Body of pancreas (tissue), 4 donors: ENCODE measurements at regions not wholly inside any gene's neighbourhood (a gene's known extent, or its start where the extent isn't known, plus 50 kb on each side); places are given as distances from the start of the nearest gene placed in this dataset.

Experiments used
- ATAC-seq: fragments of 150-250 bp; one replicate; pipeline ENCODE4 v1.9.1; 2016
- DNase-seq, 4 donors: peaks; one replicate each; pipeline ENCODE4 v3.0.0-alpha.2; 2019
- H3K27ac ChIP-seq, 4 donors: fragments of 200-600 bp; sonication (generic); 1 replicate in 3 of 4; 2 replicates in 1 of 4; pipeline versions ENCODE4 v1.5.1 to v1.6.1; 2016 to 2019; ENCODE audit warnings: mild to moderate bottlenecking in 1 of 4, mixed read lengths in 1 of 4, moderate library complexity in 1 of 4
- H3K27me3 ChIP-seq, 2 donors: fragments of 200-600 bp; sonication (generic); one replicate each; pipeline ENCODE4 v1.6.0; 2016; ENCODE audit warnings: mild to moderate bottlenecking in 1 of 2
- H3K36me3 ChIP-seq, 2 donors: fragments of 200-600 bp; sonication (generic); replicated peaks in 1 of 2; 2 replicates each; pipeline ENCODE4 v1.5.1; 2016; ENCODE audit warnings: low read depth in 2 of 2; ENCODE audit not compliant: insufficient read depth in 1 of 2
- H3K4me1 ChIP-seq: fragments of 200-600 bp; sonication (generic); one replicate; pipeline ENCODE4 v1.6.0; 2016
- H3K4me3 ChIP-seq, 2 donors: fragments of 200-600 bp; sonication (generic); 1 replicate in 1 of 2; 2 replicates in 1 of 2; pipeline ENCODE4 v1.5.1; 2016 to 2019
- H3K9me3 ChIP-seq, 3 donors: fragments of 200-600 bp; sonication (generic); 1 replicate in 2 of 3; 2 replicates in 1 of 3; pipeline ENCODE4 v1.5.1; 2016
- POLR2A ChIP-seq, 3 donors: fragments of 450-650 bp; IDR thresholded peaks; one replicate each; pipeline ENCODE4 v1.6.1; 2016; ENCODE audit warnings: antibody characterized with exemption in 3 of 3, mild to moderate bottlenecking in 2 of 3
- WGBS, 2 donors: methylation state at CpG; one replicate each; pipeline ENCODE4 v1.1.5; 2017; 5-methylcytosine and 5-hydroxymethylcytosine counted together
- intact Hi-C: fragments of 100-400 bp; cut with DNase I; formaldehyde crosslinking; loops from one replicate; pipeline ENCODE4 v1.15.1; 2023
- TF ChIP-seq, protein P1 (sequence below), 7 experiments: fragments of 450-650 bp in 4 of 7; fragments of 200-600 bp in 3 of 7; sonication (generic) in 3 of 7; IDR thresholded peaks; one replicate each; pipeline ENCODE4 v1.5.1; 2016 to 2019; ENCODE audit warnings: antibody characterized with exemption in 7 of 7

DNA sequence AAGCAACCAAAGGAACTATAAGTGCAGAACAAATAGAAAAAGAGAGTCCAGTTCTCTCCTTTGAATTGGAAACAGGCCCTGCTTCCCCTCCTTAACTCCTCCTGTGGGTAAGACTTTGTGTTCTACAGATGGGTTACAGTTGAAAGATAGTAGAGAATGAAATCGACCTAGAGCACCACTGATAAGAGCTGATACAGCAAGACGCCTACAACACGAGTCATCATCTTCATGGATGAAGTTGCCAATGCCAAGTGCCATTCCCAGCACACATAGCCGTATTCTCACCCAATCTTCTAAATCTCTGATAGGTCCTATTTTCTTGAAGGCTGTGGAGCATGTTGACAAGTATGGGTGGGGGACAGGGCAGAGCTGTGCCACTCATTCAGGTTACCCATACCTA lies 99.8 kb upstream of the CAMK1G start:
- no peak for TF ChIP-seq POLR2A (IDR thresholded peaks at IDR 0.05)
- TF ChIP-seq, protein P1, sequence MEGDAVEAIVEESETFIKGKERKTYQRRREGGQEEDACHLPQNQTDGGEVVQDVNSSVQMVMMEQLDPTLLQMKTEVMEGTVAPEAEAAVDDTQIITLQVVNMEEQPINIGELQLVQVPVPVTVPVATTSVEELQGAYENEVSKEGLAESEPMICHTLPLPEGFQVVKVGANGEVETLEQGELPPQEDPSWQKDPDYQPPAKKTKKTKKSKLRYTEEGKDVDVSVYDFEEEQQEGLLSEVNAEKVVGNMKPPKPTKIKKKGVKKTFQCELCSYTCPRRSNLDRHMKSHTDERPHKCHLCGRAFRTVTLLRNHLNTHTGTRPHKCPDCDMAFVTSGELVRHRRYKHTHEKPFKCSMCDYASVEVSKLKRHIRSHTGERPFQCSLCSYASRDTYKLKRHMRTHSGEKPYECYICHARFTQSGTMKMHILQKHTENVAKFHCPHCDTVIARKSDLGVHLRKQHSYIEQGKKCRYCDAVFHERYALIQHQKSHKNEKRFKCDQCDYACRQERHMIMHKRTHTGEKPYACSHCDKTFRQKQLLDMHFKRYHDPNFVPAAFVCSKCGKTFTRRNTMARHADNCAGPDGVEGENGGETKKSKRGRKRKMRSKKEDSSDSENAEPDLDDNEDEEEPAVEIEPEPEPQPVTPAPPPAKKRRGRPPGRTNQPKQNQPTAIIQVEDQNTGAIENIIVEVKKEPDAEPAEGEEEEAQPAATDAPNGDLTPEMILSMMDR (IDR thresholded peaks at IDR 0.05): no peak
- Histone ChIP-seq H3K36me3 (no peaks in the 10 kb centered on the region), H3K4me1 (no peaks in the 10 kb centered on the region), H3K4me3 (no peak overlapping the region), H3K9me3 (no peaks in the 10 kb centered on the region), H3K27me3 (no peaks in the 10 kb centered on the region), H3K27ac (no peak overlapping the region)
- no peak for DNase-seq
- ATAC-seq: no peak
- 62% methylated on average over 4 of the region's 4 CpGs for WGBS, 2 donors
- intact Hi-C loops: no loop called here

DNA sequence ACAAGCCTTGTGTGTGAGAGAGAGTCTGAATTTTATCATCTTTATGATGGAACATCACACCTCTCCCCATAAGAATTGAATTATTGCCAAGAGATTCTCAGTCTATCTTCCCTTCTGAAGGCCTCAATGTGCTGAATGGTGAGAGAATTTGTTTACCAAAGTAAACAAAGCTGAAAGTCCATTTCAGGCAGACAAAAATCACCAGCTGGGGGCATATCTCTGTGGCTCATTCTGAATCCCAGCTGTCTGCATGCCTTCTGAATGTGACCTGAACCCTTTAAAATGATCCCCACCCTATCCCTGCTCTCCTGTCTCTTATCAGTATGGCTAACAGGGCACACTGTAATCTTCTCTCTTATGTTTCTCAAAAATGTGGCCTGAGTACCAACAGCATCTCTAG lies 99.1 kb upstream of the CAMK1G start:
- H3K27me3 ChIP-seq: no peaks in the 10 kb centered on the region
- no peak overlapping the region for H3K4me3 ChIP-seq
- H3K36me3 ChIP-seq: no peaks in the 10 kb centered on the region
- no peak overlapping the region for H3K27ac ChIP-seq
- TF ChIP-seq POLR2A (IDR thresholded peaks at IDR 0.05): no peak
- TF ChIP-seq, protein P1 (IDR thresholded peaks at IDR 0.05): no peak
- intact Hi-C loops: no loop called here
- ATAC-seq (no peak), DNase-seq (no peak)
- no peaks in the 10 kb centered on the region for H3K4me1 ChIP-seq
- H3K9me3 ChIP-seq: no peaks in the 10 kb centered on the region

DNA sequence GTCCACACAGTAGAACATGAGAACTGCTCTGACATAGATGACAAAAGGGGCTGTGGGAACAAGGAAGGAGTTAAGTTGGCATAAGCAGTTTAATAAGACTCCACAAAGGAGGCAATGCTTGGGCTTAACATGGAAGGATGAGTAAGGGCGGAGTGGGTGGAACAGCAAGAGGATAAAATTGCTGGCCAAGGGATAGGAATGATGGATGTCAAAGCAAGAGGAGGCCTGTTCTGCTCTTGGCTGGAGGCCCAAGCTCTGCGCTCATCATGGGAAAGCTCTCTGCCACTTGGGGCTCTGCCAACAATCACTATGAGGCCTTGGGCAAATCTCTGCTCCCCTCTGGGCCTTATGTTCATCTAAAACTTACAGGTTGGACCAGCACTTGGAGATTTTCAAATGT lies 98.3 kb upstream of the CAMK1G start:
- no peaks in the 10 kb centered on the region for H3K36me3 ChIP-seq
- H3K4me1 ChIP-seq: no peaks in the 10 kb centered on the region
- WGBS, 2 donors: 76 to 84% methylated on average over 2 of the region's 2 CpGs
- H3K27ac ChIP-seq: no peak overlapping the region
- TF ChIP-seq POLR2A (IDR thresholded peaks at IDR 0.05): no peak
- TF ChIP-seq, protein P1 (IDR thresholded peaks at IDR 0.05): no peak
- ATAC-seq (no peak), DNase-seq (peak in 2 of 4 donors; percentile 5 to 9)
- no peak overlapping the region for H3K4me3 ChIP-seq
- H3K27me3 ChIP-seq: no peaks in the 10 kb centered on the region
- intact Hi-C loops: no loop called here
- no peaks in the 10 kb centered on the region for H3K9me3 ChIP-seq

DNA sequence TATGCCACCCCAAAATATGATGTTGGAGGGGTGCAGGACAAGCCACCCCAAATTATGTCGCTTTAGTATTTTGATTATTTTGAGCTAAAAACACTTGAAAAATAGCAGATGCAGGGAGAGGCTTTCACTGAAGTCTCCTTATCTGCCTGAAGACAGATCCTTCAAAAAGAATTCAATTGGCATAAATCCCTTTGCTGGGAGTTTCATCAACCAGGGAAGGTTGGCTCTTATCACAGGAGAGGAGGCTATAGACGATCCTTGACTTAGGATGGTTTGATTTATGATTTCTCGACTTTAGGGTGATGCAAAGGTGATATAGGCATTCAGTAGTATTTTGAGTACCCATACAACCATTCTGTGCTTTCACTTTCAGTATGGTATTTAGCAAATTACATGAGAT lies 97.8 kb upstream of the CAMK1G start:
- ATAC-seq: no peak
- TF ChIP-seq, protein P1 (IDR thresholded peaks at IDR 0.05): no peak
- no peak for TF ChIP-seq POLR2A (IDR thresholded peaks at IDR 0.05)
- no peak for DNase-seq
- no peaks in the 10 kb centered on the region for H3K9me3 ChIP-seq
- H3K36me3 ChIP-seq: no peaks in the 10 kb centered on the region
- H3K27me3 ChIP-seq: no peaks in the 10 kb centered on the region
- H3K27ac ChIP-seq: no peak overlapping the region
- WGBS, 2 donors: 58 to 74% methylated on average over 3 of the region's 3 CpGs
- H3K4me1 ChIP-seq: no peaks in the 10 kb centered on the region
- H3K4me3 ChIP-seq: no peak overlapping the region
- intact Hi-C loops: no loop called here

DNA sequence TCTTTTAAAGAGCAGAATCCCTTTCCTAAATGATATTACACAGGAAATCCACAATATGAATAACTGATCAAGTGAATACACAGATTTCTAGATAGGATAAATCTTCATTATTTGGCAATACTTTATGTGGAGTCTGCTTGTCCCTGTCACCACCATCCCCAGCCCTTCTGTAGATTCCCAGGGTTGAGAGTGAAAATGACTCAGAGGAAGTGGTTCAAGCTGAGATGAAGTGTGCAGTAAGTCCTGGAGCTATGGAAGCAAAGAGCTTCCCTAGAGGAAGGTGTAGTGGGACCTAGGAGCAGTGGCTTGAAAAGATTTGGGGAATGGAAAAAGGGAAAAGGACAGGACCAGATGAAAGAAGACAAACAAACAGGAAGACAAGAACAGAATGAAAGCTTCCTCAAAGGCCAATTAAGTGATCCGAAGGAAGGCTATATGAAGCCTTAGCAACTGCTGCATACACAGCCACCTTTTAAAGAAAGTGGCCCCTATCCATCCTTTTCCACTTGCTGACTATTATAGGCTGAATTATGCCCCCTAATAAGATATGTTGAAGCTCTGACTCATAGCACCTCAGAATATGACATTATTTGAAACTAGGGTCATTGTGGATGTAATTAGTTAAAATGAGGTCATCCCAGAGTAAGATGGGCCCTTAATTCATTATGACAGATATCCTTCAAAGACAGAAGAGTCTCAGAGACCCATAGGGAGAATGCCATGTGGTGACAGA lies 96.5 kb upstream of the CAMK1G start:
- TF ChIP-seq, protein P1 (IDR thresholded peaks at IDR 0.05): no peak
- no peak for TF ChIP-seq POLR2A (IDR thresholded peaks at IDR 0.05)
- Histone ChIP-seq H3K27me3 (no peaks in the 10 kb centered on the region), H3K36me3 (no peaks in the 10 kb centered on the region), H3K27ac (no peak overlapping the region), H3K9me3 (no peaks in the 10 kb centered on the region), H3K4me1 (no peaks in the 10 kb centered on the region), H3K4me3 (no peak overlapping the region)
- ATAC-seq (no peak), DNase-seq (no peak)
- WGBS, 2 donors: 83 to 89% methylated on average over 1 of the region's 1 CpG
- intact Hi-C loops: no loop called here
